GM18861 (cell line): ENCODE measurements at regions not wholly inside any gene's neighbourhood (a gene's known extent, or its start where the extent isn't known, plus 50 kb on each side); places are given as distances from the start of the nearest gene placed in this dataset.
"Not testable (repeated sequence)": the region's sequence is repeated elsewhere in the genome, so short reads cannot be mapped to it uniquely, and the experiment has no call there.

Experiments used
- ATAC-seq: cut with Tn5 transposase; IDR thresholded peaks from one replicate; pipeline ENCODE4 v1.9.1; 2021; ENCODE audit not compliant: unreplicated experiment

DNA sequence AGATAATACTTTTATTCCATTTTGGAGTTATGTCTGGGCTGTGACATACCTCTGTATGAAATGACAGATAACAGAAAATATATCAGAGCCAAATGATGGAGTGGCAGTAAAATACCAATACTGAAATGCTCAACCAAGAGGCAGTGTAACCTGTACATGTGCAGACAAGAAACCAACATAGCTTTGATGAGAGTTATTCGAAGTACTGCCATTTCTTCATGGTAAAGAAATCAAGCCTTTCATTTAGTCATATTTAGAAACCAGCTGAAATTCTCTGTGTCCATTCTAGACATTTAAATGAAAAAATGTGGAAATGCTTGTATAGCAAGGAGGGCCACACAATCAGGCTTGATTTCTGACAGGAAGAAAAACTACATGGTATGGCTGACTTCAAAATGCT, 127.1 kb upstream of the PTPRZ1 start:
- no peak for ATAC-seq

- ATAC-seq: no peak
Measured at GRCh38 chr7:121744877-121745276, 128.1 kb upstream of the PTPRZ1 start.

DNA sequence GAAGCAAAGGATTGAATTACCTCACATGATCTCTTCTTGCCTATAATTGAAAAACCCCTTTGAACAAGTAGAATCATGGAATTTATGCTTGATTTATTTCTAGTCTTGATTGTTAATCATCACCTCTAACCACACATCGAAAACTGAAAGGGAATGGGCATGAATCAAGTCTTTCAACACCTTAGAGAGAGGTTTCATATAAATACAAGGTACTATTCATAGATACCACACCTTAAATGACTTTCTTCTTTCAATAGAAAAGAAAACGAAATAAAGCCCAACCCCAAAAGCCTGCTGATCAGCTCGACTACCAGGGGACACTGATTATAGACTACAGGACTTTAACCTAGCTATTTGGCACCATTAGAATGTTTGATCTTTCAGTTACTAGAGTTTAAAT, 128.6 kb upstream of the PTPRZ1 start:
- ATAC-seq: peak; percentile 42

DNA sequence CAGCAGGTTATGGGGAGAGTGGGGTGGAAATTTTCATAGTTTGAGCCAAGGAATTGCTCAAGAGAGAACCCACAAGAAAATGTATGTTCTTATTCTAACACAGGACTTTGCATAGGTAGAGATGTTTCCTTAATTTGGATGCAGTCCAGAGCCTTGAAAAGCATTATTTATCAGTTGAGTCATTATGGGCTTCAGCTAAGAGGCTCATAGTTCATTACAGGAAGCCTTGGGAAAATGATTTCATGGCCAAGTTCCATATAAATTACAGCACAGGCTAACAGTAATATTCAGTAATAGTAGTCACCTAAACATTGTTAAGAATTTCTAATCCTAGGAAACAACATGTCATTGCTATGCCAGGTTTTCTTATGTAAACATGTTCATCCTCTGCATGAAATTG, 131.1 kb upstream of the PTPRZ1 start:
- no peak for ATAC-seq

GRCh38 chr7:121739465-121739864, 133.5 kb upstream of the PTPRZ1 start:
- no peak for ATAC-seq

- no peak for ATAC-seq
Measured at GRCh38 chr7:121730869-121731268, 142.1 kb upstream of the PTPRZ1 start.

- ATAC-seq: peak; percentile 71
Measured at GRCh38 chr7:121714559-121715303, 158.2 kb upstream of the PTPRZ1 start.

- not testable (repeated sequence) for ATAC-seq
Measured at GRCh38 chr7:121712961-121713360, 160.0 kb upstream of the PTPRZ1 start.

DNA sequence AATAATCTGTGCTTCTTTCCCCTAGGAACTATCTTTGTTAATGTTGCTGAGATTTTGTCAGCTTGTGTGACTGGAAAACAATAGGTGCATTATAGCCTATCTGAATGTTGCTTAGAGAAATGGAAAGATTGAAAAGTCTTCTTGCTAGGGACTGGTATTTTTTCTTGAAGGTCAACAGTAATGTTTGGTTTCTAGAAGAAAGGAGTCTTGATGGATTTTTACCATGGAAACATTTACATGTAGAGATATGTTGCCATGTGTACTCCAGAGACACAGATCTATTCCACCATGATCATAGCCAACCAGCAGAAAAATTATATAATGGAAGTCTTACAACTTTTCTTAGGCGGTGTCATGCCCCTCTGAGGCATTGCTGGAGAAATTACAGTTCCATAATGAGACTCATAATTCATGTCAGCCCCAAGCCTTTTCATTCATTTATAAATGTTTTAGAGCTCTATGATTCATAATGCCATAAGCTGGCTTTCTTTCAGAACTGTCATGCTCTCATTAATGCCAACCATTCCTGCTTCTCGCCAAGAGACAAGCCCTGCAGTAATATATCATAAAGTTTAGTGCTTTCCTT, 175.1 kb upstream of the PTPRZ1 start:
- ATAC-seq: no peak

- ATAC-seq: no peak
Measured at GRCh38 chr7:121696954-121697353, 176.0 kb upstream of the PTPRZ1 start.

GRCh38 chr7:121689749-121690148, 183.2 kb upstream of the PTPRZ1 start:
- no peak for ATAC-seq

DNA sequence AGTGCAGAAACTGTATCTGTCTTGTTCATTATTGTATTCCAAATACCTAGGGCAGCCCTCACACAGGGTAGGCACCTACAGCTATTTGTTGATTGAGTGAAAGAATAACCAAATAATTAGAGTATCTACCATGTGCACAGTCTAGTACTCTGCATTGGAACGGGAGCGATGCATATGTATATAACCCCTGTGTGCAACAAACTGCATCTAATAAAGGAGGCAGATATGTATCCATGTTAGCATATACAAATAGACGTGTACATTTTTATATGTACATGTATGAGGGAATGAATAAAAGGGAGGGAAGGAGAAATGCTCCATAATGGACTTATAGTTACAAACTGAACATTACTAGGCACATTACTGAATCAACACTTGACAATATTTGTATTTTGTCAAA, 191.3 kb upstream of the PTPRZ1 start:
- ATAC-seq: no peak

DNA sequence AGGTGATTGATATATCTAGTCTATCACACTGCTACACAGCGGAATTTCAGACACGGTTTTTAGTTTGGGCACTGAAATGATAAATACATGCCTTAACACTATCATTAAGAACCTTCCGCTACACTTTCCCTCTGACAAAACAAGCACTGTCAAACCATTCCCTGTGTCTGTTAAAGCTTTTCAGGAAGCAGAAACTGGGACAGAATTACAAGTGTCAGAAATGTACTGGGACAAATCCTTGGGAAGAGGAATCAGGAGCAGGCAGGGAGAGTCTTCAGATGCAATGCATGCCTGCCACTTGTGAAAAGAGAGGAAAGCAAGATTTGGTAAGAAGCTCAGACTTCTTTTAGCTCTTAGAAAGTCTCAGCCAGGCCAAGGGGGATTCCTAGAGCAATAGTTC, 196.8 kb upstream of the PTPRZ1 start:
- no peak for ATAC-seq

- ATAC-seq: not testable (repeated sequence)
Measured at GRCh38 chr7:121674455-121674854, 198.5 kb upstream of the PTPRZ1 start.

DNA sequence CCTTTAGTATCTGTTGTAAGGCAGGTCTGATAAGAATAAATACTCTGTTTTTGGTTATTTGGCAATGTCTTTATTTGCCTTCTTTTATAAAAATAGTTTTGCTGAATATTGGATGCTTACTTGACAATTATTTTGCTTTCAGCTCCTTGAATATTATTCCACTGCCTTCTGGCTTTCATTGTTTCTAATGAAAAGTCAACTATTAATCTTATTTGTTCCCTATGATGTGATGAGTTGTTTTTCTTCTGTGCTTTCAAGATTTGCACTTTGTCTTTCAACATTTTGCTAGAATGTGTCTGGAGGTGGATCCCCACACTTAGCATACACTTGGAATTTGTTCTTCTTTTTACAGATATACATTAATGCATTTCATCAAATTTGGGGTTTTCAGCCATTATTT, 203.8 kb upstream of the PTPRZ1 start:
- ATAC-seq: no peak

GRCh38 chr7:121666306-121666705, 206.7 kb upstream of the PTPRZ1 start:
- no peak for ATAC-seq

GRCh38 chr7:121643320-121643719, 229.6 kb upstream of the PTPRZ1 start:
- ATAC-seq: no peak

DNA sequence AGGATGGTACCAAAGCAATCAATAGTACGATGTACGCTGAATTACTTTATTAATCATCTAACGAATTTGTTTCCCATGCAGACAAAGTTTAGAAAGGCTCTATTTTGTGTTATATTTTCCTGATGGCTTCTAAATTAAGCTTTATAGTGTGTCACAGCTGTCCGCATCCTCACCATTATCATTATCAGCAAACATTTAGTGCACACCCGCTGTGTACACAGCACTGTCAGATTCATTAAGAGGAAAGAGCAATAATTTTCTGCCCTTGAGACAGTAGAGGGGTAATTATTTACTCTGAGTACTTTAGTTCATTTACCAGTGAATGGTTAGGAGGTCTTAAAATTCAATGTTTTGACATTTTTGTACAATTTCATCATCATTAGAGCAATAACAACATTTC, 233.3 kb upstream of the PTPRZ1 start:
- ATAC-seq: no peak

GRCh38 chr7:121638286-121638685, 234.7 kb upstream of the PTPRZ1 start:
- ATAC-seq: no peak

- ATAC-seq: no peak
Measured at GRCh38 chr7:121634356-121634755, 238.2 kb upstream of the FAM3C start.

GRCh38 chr7:121633186-121633585, 237.1 kb upstream of the FAM3C start:
- ATAC-seq: no peak

DNA sequence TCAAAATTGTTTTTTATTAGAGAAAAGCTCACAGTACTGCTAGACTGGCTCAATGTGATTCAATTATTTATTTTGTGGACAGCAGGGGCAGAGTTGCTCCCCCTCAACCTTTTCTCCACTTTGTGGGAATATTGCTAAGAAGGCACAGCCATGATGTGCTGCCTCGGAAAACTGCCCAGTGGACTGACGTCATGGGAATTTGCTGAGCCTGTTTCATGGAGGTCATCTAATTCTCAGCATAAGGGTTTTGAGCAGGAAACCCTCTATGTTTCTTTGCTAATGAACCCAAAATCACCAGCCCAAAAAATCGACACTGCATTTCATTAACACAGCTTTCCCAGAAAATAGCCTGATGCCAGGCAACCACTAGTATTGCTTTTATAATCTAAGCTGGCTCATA, 228.8 kb upstream of the FAM3C start:
- ATAC-seq: no peak
